ENCODE measurements at regions not wholly inside any gene's neighbourhood (a gene's known extent, or its start where the extent isn't known, plus 50 kb on each side); places are given as distances from the start of the nearest gene placed in this dataset.

GRCh38 chr6:41475737-41476357, 70.3 kb upstream of the FOXP4 start:
- TF ChIP-seq ZNF2 (tag by site-specific recombination; IDR thresholded peaks at IDR 0.05) (no peak), ZNF114 (tag by site-specific recombination; IDR thresholded peaks at IDR 0.05) (no peak), ZBTB7A (tag by site-specific recombination; IDR thresholded peaks at IDR 0.05; ENCODE audit: low read depth) (no peak), GLI4 (tag by site-specific recombination; IDR thresholded peaks at IDR 0.05) (no peak), CTCF (tag by site-specific recombination; IDR thresholded peaks at IDR 0.05) (no peak)
